ENCODE measurements at regions not wholly inside any gene's neighbourhood (a gene's known extent, or its start where the extent isn't known, plus 50 kb on each side); places are given as distances from the start of the nearest gene placed in this dataset.

- no peak for DNase-seq
- no peak overlapping the region for H3K4me3 ChIP-seq (ENCODE audit: low read length)
- H4K20me1 ChIP-seq (ENCODE audit: insufficient read depth, low read depth, low read length) = no peaks in the 10 kb centered on the region
Observed at GRCh38 chr9:91085517-91086291, 276.0 kb downstream of the AUH start.

GRCh38 chr9:91086657-91087461, 274.9 kb downstream of the AUH start:
- Histone ChIP-seq H3K4me2 (ENCODE audit: low read depth, low read length, poor library complexity, severe bottlenecking) (no peak overlapping the region), H3K36me3 (ENCODE audit: insufficient read depth, low read length) (no peaks in the 10 kb centered on the region)

More at GRCh38 chr9:91085517-91086291, 276.0 kb downstream of the AUH start:
- Histone ChIP-seq H3K4me2 (ENCODE audit: low read depth, low read length, poor library complexity, severe bottlenecking) (no peak overlapping the region), H3K79me2 (ENCODE audit: low read length) (no peaks in the 10 kb centered on the region), H3K4me1 (ENCODE audit: low read length) (no peaks in the 10 kb centered on the region), H3K36me3 (ENCODE audit: insufficient read depth, low read length) (no peaks in the 10 kb centered on the region), H2AFZ (ENCODE audit: low read length) (no peak overlapping the region), H3K9me3 (ENCODE audit: low read length) (no peaks in the 10 kb centered on the region), H3K27me3 (ENCODE audit: low read length) (no peaks in the 10 kb centered on the region), H3K9me2 (replicated peaks; ENCODE audit: insufficient read depth, low read length) (no peaks in the 10 kb centered on the region), H3K27ac (ENCODE audit: low read length) (no peak overlapping the region), H3K9ac (ENCODE audit: low read length) (no peak overlapping the region)

GRCh38 chr9:91087462-91087759, 274.3 kb downstream of the AUH start:
- H3K4me2 ChIP-seq (ENCODE audit: low read depth, low read length, poor library complexity, severe bottlenecking) = no peak overlapping the region

More at GRCh38 chr9:91086657-91087461, 274.9 kb downstream of the AUH start:
- Histone ChIP-seq H3K79me2 (ENCODE audit: low read length) (no peaks in the 10 kb centered on the region), H3K9ac (ENCODE audit: low read length) (no peak overlapping the region), H3K9me3 (ENCODE audit: low read length) (no peaks in the 10 kb centered on the region), H3K4me3 (ENCODE audit: low read length) (no peak overlapping the region), H2AFZ (ENCODE audit: low read length) (no peak overlapping the region), H3K4me1 (ENCODE audit: low read length) (no peaks in the 10 kb centered on the region), H3K27ac (ENCODE audit: low read length) (no peak overlapping the region), H3K9me2 (replicated peaks; ENCODE audit: insufficient read depth, low read length) (no peaks in the 10 kb centered on the region), H4K20me1 (ENCODE audit: insufficient read depth, low read depth, low read length) (no peaks in the 10 kb centered on the region), H3K27me3 (ENCODE audit: low read length) (no peaks in the 10 kb centered on the region)
- no peak for DNase-seq

DNA sequence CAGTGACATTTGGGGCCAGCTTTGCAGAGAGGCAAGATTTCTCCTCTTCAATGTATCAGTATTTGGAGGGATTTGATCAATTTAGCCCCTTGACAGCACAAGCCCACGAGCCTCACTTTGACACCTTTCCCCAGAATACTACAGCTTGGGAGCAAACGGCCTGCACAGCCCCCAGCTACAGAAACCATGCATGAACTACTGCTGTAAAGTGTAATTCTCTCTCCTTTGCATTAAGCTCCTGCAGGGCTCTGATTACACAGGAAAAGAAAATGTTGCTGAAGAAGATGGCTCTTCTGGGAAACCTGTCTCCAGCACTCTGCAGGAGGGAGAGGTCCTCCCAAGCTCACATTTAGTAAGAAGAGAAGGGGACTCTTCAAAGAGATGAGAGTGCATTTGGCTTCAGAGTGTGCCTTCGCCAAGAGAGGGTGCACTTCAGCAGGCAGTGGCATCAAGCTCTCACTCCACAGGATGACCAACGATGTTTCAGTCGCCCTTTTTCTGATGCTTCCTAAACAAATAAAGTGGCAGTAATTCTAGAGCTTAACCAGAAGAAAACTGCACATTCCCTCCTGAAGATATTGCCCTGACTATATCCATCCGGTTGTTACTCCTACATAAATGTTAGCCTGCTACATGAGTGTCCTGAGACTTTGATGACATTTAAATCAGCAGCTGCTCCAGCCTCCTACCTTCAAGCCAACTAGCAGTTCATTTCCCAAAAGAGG, 272.2 kb downstream of the AUH start:
- Histone ChIP-seq H3K9ac (ENCODE audit: low read length) (no peak overlapping the region), H3K9me3 (ENCODE audit: low read length) (no peaks in the 10 kb centered on the region), H2AFZ (ENCODE audit: low read length) (no peak overlapping the region), H4K20me1 (ENCODE audit: insufficient read depth, low read depth, low read length) (no peaks in the 10 kb centered on the region), H3K27ac (ENCODE audit: low read length) (no peak overlapping the region), H3K4me2 (ENCODE audit: low read depth, low read length, poor library complexity, severe bottlenecking) (no peak overlapping the region), H3K9me2 (replicated peaks; ENCODE audit: insufficient read depth, low read length) (no peaks in the 10 kb centered on the region), H3K27me3 (ENCODE audit: low read length) (no peaks in the 10 kb centered on the region), H3K4me1 (ENCODE audit: low read length) (no peaks in the 10 kb centered on the region), H3K4me3 (ENCODE audit: low read length) (no peak overlapping the region), H3K79me2 (ENCODE audit: low read length) (no peaks in the 10 kb centered on the region), H3K36me3 (ENCODE audit: insufficient read depth, low read length) (no peaks in the 10 kb centered on the region)
- peak; percentile 46 for DNase-seq

More at GRCh38 chr9:91087462-91087759, 274.3 kb downstream of the AUH start:
- no peak overlapping the region for H3K27ac ChIP-seq (ENCODE audit: low read length)
- H3K36me3 ChIP-seq (ENCODE audit: insufficient read depth, low read length) = no peaks in the 10 kb centered on the region
- H4K20me1 ChIP-seq (ENCODE audit: insufficient read depth, low read depth, low read length) = no peaks in the 10 kb centered on the region
- no peak overlapping the region for H3K4me3 ChIP-seq (ENCODE audit: low read length)
- DNase-seq = no peak
- H2AFZ ChIP-seq (ENCODE audit: low read length) = no peak overlapping the region
- H3K9me3 ChIP-seq (ENCODE audit: low read length) = no peaks in the 10 kb centered on the region
- no peaks in the 10 kb centered on the region for H3K27me3 ChIP-seq (ENCODE audit: low read length)
- no peak overlapping the region for H3K9ac ChIP-seq (ENCODE audit: low read length)
- H3K79me2 ChIP-seq (ENCODE audit: low read length) = no peaks in the 10 kb centered on the region
- H3K4me1 ChIP-seq (ENCODE audit: low read length) = no peaks in the 10 kb centered on the region
- H3K9me2 ChIP-seq (replicated peaks; ENCODE audit: insufficient read depth, low read length) = no peaks in the 10 kb centered on the region

DNA sequence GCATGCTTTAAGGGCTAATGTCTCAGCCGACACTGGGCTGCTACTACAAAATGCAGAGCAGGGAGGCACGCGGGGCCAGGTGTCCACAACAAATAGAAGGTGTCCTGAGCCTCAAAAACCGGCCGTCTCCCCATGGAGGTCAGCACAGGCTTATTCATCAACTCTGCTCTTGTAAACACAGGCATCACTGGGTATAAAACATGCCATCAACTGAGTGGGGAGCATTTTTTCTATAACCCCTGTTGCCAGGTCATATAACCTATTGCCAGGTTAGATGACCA, 271.6 kb downstream of the AUH start:
- DNase-seq = no peak
- Histone ChIP-seq H4K20me1 (ENCODE audit: insufficient read depth, low read depth, low read length) (no peaks in the 10 kb centered on the region), H3K27ac (ENCODE audit: low read length) (no peak overlapping the region), H3K79me2 (ENCODE audit: low read length) (no peaks in the 10 kb centered on the region), H2AFZ (ENCODE audit: low read length) (no peak overlapping the region), H3K36me3 (ENCODE audit: insufficient read depth, low read length) (no peaks in the 10 kb centered on the region), H3K4me2 (ENCODE audit: low read depth, low read length, poor library complexity, severe bottlenecking) (no peak overlapping the region), H3K4me3 (ENCODE audit: low read length) (no peak overlapping the region), H3K9ac (ENCODE audit: low read length) (no peak overlapping the region), H3K27me3 (ENCODE audit: low read length) (no peaks in the 10 kb centered on the region), H3K9me3 (ENCODE audit: low read length) (no peaks in the 10 kb centered on the region), H3K4me1 (ENCODE audit: low read length) (no peaks in the 10 kb centered on the region), H3K9me2 (replicated peaks; ENCODE audit: insufficient read depth, low read length) (no peaks in the 10 kb centered on the region)

GRCh38 chr9:91092214-91092613, 269.5 kb downstream of the AUH start:
- no peak overlapping the region for H3K4me3 ChIP-seq (ENCODE audit: low read length)
- H3K79me2 ChIP-seq (ENCODE audit: low read length) = no peaks in the 10 kb centered on the region
- no peak overlapping the region for H3K9ac ChIP-seq (ENCODE audit: low read length)

DNA sequence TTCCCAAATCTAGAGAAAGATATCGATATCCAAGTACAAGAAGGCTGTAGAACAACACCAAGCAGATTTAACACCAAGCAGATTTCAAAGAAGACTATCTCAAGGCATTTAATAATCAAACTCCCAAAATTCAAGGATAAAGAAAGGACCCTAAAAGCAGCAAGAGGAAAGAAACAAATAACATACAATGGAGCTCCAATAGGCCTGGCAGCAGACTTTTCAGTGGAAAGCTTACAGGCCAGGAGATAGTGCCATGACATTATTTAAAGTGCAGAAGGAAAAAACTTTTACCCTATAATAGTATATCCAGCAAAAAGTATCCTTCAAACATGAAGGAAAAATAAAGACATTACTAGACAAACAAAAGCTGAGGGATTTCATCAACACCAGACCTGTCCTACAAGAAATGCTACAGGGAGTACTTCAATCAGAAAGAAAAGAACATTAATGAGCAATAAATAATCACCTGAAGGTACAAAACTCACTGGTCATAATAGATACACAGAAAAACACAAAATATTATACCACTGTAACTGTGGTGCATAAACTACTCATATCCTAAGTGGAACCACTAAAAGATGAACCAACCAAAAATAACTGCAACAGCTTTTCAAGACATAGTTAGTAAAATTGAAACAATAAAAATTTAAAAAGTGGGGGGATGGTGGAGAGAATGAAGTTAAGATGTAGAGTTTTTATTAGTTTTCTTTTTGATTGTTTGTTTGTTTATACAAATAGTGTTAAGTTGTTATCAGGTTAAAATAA, 267.2 kb downstream of the AUH start:
- H3K36me3 ChIP-seq (ENCODE audit: insufficient read depth, low read length) = no peaks in the 10 kb centered on the region
- H3K4me2 ChIP-seq (ENCODE audit: low read depth, low read length, poor library complexity, severe bottlenecking) = no peak overlapping the region
- no peaks in the 10 kb centered on the region for H3K9me3 ChIP-seq (ENCODE audit: low read length)
- H3K4me1 ChIP-seq (ENCODE audit: low read length) = no peaks in the 10 kb centered on the region
- H3K27me3 ChIP-seq (ENCODE audit: low read length) = no peaks in the 10 kb centered on the region
- H3K79me2 ChIP-seq (ENCODE audit: low read length) = no peaks in the 10 kb centered on the region
- no peak for DNase-seq
- H3K4me3 ChIP-seq (ENCODE audit: low read length) = no peak overlapping the region
- H3K9me2 ChIP-seq (replicated peaks; ENCODE audit: insufficient read depth, low read length) = no peaks in the 10 kb centered on the region
- H3K9ac ChIP-seq (ENCODE audit: low read length) = no peak overlapping the region
- H2AFZ ChIP-seq (ENCODE audit: low read length) = no peak overlapping the region
- no peak overlapping the region for H3K27ac ChIP-seq (ENCODE audit: low read length)
- H4K20me1 ChIP-seq (ENCODE audit: insufficient read depth, low read depth, low read length) = no peaks in the 10 kb centered on the region

More at GRCh38 chr9:91092214-91092613, 269.5 kb downstream of the AUH start:
- Histone ChIP-seq H3K9me3 (ENCODE audit: low read length) (no peaks in the 10 kb centered on the region), H3K36me3 (ENCODE audit: insufficient read depth, low read length) (no peaks in the 10 kb centered on the region), H3K27me3 (ENCODE audit: low read length) (no peaks in the 10 kb centered on the region), H4K20me1 (ENCODE audit: insufficient read depth, low read depth, low read length) (no peaks in the 10 kb centered on the region), H3K4me1 (ENCODE audit: low read length) (no peaks in the 10 kb centered on the region), H3K4me2 (ENCODE audit: low read depth, low read length, poor library complexity, severe bottlenecking) (no peak overlapping the region), H3K27ac (ENCODE audit: low read length) (no peak overlapping the region), H2AFZ (ENCODE audit: low read length) (no peak overlapping the region), H3K9me2 (replicated peaks; ENCODE audit: insufficient read depth, low read length) (no peaks in the 10 kb centered on the region)
- DNase-seq = no peak

Measured in Karpas-422 (cell line).